Retinal pigment epithelial cell (primary cell): ENCODE measurements at regions not wholly inside any gene's neighbourhood (a gene's known extent, or its start where the extent isn't known, plus 50 kb on each side); places are given as distances from the start of the nearest gene placed in this dataset.
A peak's percentile ranks its signal among the peaks of the same experiment; 100 is the strongest.

ENCODE experiments used
- DNase-seq: peaks from one replicate; pipeline ENCODE4 v3.0.0-alpha.2; 2010; ENCODE audit warnings: low read depth
- H3K4me3 ChIP-seq: 2 replicates; pipeline ENCODE4 v1.5.1; 2011; ENCODE audit warnings: mild to moderate bottlenecking, low read length, control low read depth, moderate library complexity
- TF ChIP-seq, protein P1 (sequence below): conservative IDR thresholded peaks from 2 replicates; pipeline ENCODE4 v1.5.1; 2011; ENCODE audit warnings: low read depth, low read length, control low read depth, inconsistent platforms

DNA sequence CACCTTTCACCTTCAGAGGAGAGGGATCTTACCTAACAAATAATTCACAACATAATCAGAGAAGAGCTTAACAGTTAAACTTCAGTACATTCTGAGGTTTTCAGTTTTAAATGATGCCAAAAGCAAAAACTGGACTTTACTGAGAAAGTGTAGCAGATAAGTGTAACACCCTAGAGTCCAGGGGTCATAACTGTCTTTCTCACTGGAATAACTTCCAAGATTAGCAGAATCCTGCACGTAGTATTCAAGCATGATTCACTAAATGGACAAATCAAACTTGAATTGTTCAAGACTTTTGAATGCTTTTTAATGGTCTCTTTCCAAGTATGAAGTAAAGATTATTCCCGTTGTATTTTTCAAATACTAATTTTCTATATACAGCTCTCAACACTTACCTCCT is 180.1 kb upstream of the NREP start:
- no peak overlapping the region for H3K4me3 ChIP-seq
- no peak for DNase-seq
- TF ChIP-seq, protein P1, sequence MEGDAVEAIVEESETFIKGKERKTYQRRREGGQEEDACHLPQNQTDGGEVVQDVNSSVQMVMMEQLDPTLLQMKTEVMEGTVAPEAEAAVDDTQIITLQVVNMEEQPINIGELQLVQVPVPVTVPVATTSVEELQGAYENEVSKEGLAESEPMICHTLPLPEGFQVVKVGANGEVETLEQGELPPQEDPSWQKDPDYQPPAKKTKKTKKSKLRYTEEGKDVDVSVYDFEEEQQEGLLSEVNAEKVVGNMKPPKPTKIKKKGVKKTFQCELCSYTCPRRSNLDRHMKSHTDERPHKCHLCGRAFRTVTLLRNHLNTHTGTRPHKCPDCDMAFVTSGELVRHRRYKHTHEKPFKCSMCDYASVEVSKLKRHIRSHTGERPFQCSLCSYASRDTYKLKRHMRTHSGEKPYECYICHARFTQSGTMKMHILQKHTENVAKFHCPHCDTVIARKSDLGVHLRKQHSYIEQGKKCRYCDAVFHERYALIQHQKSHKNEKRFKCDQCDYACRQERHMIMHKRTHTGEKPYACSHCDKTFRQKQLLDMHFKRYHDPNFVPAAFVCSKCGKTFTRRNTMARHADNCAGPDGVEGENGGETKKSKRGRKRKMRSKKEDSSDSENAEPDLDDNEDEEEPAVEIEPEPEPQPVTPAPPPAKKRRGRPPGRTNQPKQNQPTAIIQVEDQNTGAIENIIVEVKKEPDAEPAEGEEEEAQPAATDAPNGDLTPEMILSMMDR, result no peak

- H3K4me3 ChIP-seq, result no peak overlapping the region
- no peak for DNase-seq
- TF ChIP-seq, protein P1, result no peak
These were observed 178.8 kb upstream of the NREP start for GRCh38 chr5:111935835-111936234.

DNA sequence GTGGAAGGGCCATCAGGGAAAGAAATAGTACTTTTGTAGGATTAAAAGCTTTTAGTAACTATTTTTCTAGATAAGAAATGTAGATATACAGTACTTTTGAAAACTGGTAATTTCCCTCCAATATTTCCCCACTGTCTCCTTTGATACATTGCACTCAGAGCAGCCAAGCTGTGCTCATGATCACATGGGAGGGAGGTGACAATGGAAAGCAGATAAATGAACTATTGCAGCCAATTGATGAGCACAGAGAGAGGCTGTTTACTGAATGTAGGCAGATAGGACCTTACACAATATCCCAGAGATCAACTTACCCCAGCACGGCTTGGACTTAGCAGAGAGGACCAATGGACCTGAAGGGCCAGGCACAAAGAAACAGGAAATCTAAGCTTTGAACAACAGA is 178.0 kb upstream of the NREP start:
- DNase-seq, result no peak
- TF ChIP-seq, protein P1, result no peak
- no peak overlapping the region for H3K4me3 ChIP-seq

DNA sequence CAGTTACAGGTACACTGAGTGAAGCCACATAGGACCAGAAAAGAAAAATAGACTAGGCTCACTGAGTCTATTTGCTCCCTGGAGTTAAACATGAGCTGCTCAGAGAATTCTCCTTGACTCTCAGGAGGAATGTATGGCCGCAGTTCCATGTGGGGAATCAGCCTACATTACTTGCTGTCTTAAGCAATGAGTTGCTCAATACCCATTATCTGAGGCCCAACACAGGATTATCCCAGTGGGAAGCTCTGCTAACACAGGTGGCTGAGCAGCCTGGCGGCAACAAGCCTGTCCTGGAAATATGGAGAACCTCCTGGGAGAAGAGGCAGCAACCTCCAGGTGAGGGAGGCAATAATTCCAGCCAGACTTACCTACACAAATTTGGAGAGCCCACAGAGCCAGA is 177.5 kb upstream of the NREP start:
- TF ChIP-seq, protein P1, result no peak
- no peak overlapping the region for H3K4me3 ChIP-seq
- DNase-seq, result no peak

GRCh38 chr5:111933086-111933485 is 176.1 kb upstream of the NREP start:
- H3K4me3 ChIP-seq, result no peak overlapping the region
- DNase-seq, result no peak
- TF ChIP-seq, protein P1, result no peak

DNA sequence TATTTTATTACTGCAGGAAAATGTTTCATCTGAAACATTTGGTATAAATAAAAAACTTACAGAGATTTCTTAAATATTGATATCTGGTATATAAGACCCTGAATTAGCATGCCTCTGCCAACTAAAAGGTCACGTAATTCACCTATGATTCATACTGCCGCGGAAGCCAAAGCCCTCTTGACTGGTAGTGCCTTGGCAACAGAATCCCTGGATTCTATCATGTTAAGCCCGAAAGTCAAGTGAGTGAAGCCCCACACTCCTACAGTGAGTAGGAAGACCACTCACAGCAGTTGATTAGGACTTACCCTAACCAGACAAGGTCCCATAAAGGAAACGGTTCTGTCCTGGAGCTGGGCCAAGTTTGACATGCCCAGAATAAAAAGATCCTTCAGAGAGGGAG is 175.6 kb upstream of the NREP start:
- H3K4me3 ChIP-seq, result no peak overlapping the region
- TF ChIP-seq, protein P1, result no peak
- DNase-seq, result peak; percentile 83

DNA sequence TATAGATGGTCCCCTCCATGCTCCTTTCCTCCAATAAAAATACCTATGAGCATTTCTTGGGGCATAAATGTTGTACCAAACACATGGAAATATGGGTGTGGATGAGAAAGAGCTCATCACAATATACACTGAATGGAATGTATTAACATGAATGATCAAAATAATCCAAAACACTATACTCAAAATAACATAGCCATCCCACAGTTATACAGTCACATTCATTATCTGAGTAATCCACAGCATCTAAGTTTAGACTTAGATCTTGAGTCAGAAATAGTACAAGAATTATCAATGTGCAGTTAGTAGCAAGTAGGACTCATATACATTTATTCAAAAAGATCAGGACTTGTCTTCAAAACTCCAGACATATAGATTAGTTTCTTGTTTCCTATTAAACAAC is 175.2 kb upstream of the NREP start:
- H3K4me3 ChIP-seq, result no peak overlapping the region
- DNase-seq, result no peak
- TF ChIP-seq, protein P1, result no peak
